ENCODE measurements at regions not wholly inside any gene's neighbourhood (a gene's known extent, or its start where the extent isn't known, plus 50 kb on each side); places are given as distances from the start of the nearest gene placed in this dataset.

DNA sequence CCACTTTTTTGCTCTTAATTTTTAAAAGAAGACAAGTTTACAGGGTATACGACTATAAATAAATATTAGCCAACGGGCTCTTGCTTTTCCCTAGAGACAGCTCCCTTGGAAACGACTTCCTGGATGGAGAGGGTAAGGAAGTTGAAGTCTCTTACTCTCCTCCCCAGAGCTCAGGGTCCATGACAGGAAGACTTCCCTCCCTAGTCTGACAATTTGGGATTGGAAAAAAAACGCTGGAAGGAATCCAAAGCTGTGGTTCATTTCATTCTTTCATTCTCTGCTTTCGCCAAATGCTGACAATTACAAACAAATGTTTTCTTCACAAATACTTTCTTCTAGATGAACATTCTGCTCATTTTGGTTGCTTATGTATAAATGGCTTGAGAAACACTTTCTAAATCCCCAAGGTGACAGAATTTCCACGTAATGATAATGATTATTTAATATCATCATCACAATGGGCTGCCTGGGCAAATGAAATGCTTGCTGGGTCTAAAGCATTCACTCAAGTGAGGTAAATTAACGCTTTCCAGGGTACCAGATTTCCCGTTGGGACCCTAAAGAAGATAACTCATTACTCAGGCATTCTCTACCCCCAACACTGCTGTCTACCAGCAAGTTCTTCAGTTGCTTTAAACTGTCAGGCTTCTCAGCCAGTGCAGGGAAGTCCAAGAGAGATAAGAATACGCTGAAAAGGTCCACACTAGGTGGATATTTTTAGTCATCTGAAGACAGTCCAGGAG is 139.8 kb upstream of the SLC30A5 start:
- H3K36me3 ChIP-seq (ENCODE audit: control insufficient read depth, low read length), result no peaks in the 10 kb centered on the region
- no peaks in the 10 kb centered on the region for H3K27me3 ChIP-seq (ENCODE audit: control insufficient read depth, low read length)
- no peaks in the 10 kb centered on the region for H4K20me1 ChIP-seq (ENCODE audit: control insufficient read depth, insufficient read depth, low read depth, low read length)
- no peak overlapping the region for H3K27ac ChIP-seq (ENCODE audit: low read depth, low read length)
- H3K9me2 ChIP-seq (replicated peaks; ENCODE audit: control insufficient read depth, low read length), result no peaks in the 10 kb centered on the region; the same call in 1 of the 2 replicates
- no peaks in the 10 kb centered on the region for H3K9me3 ChIP-seq (ENCODE audit: control insufficient read depth, insufficient read depth, low read length)
- TF ChIP-seq, protein P1, sequence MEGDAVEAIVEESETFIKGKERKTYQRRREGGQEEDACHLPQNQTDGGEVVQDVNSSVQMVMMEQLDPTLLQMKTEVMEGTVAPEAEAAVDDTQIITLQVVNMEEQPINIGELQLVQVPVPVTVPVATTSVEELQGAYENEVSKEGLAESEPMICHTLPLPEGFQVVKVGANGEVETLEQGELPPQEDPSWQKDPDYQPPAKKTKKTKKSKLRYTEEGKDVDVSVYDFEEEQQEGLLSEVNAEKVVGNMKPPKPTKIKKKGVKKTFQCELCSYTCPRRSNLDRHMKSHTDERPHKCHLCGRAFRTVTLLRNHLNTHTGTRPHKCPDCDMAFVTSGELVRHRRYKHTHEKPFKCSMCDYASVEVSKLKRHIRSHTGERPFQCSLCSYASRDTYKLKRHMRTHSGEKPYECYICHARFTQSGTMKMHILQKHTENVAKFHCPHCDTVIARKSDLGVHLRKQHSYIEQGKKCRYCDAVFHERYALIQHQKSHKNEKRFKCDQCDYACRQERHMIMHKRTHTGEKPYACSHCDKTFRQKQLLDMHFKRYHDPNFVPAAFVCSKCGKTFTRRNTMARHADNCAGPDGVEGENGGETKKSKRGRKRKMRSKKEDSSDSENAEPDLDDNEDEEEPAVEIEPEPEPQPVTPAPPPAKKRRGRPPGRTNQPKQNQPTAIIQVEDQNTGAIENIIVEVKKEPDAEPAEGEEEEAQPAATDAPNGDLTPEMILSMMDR (IDR thresholded peaks at IDR 0.05; ENCODE audit: low read depth, low read length, poor library complexity, severe bottlenecking), result no peak
- TF ChIP-seq EZH2phosphoT487 (IDR thresholded peaks at IDR 0.05; ENCODE audit: borderline replicate concordance, low read length), result no peak
- no peak overlapping the region for H3K4me3 ChIP-seq (ENCODE audit: low read length)
- no peaks in the 10 kb centered on the region for H3K79me2 ChIP-seq (ENCODE audit: control insufficient read depth, low read length)
- H3F3A ChIP-seq (ENCODE audit: control insufficient read depth, insufficient read depth), result no peaks in the 10 kb centered on the region
- 0 out of 2 replicates have a peak, but pooled peaks cover 4% of the 10 kb centered on the region for H3K4me1 ChIP-seq (ENCODE audit: control insufficient read depth, low read length)
- no peak overlapping the region for H3K4me2 ChIP-seq (ENCODE audit: low read length)

DNA sequence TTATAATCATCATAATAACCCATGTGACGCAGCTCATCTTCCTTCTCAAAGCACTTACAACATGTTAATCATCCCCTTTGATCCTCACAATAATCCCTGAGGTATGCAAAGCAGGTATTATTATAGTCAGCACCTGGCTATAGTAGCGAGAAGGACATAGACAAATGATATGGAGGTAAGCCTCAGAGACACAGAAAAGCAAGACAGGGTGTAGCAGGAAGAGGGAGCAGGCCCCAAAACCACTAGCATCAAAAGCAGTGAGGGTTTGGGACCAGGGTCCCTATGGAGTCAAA is 139.2 kb upstream of the SLC30A5 start:
- Histone ChIP-seq H3K9me2 (replicated peaks; ENCODE audit: control insufficient read depth, low read length) (no peaks in the 10 kb centered on the region; the same call in 1 of the 2 replicates), H3K79me2 (ENCODE audit: control insufficient read depth, low read length) (no peaks in the 10 kb centered on the region), H3K36me3 (ENCODE audit: control insufficient read depth, low read length) (no peaks in the 10 kb centered on the region), H3K4me3 (ENCODE audit: low read length) (no peak overlapping the region), H3K27me3 (ENCODE audit: control insufficient read depth, low read length) (no peaks in the 10 kb centered on the region), H3K4me2 (ENCODE audit: low read length) (no peak overlapping the region), H3F3A (ENCODE audit: control insufficient read depth, insufficient read depth) (no peaks in the 10 kb centered on the region), H3K9me3 (ENCODE audit: control insufficient read depth, insufficient read depth, low read length) (no peaks in the 10 kb centered on the region), H3K4me1 (ENCODE audit: control insufficient read depth, low read length) (0 out of 2 replicates have a peak, but pooled peaks cover 4% of the 10 kb centered on the region), H3K27ac (ENCODE audit: low read depth, low read length) (no peak overlapping the region), H4K20me1 (ENCODE audit: control insufficient read depth, insufficient read depth, low read depth, low read length) (no peaks in the 10 kb centered on the region)
- TF ChIP-seq, protein P1 (IDR thresholded peaks at IDR 0.05; ENCODE audit: low read depth, low read length, poor library complexity, severe bottlenecking), result no peak
- TF ChIP-seq EZH2phosphoT487 (IDR thresholded peaks at IDR 0.05; ENCODE audit: borderline replicate concordance, low read length), result no peak

DNA sequence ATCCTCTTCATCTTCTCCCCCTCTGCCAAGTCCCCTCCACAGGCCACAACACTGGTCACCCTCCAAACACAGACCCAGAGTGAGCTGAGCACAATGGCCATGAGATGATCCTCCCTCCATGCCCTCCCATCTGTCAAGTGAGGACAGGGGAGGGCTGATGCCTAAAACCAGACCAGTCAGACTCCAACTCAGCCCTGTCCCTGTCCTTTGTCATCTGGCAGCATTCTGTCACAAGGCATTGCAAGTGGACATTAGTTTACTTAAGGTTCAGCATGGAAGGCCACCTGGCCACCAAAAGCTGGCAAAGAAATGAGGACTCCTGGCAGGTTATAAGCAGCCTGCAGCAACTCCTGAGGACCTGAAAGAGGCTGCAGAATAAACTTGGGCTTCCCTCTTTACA is 136.2 kb upstream of the SLC30A5 start:
- H3K36me3 ChIP-seq (ENCODE audit: control insufficient read depth, low read length), result no peaks in the 10 kb centered on the region
- no peaks in the 10 kb centered on the region for H3K27me3 ChIP-seq (ENCODE audit: control insufficient read depth, low read length)
- H3K4me2 ChIP-seq (ENCODE audit: low read length), result no peak overlapping the region
- no peaks in the 10 kb centered on the region; the same call in 1 of the 2 replicates for H3K9me2 ChIP-seq (replicated peaks; ENCODE audit: control insufficient read depth, low read length)
- 0 out of 2 replicates have a peak, but pooled peaks cover 4% of the 10 kb centered on the region for H3K4me1 ChIP-seq (ENCODE audit: control insufficient read depth, low read length)
- no peak overlapping the region for H3K4me3 ChIP-seq (ENCODE audit: low read length)
- H3F3A ChIP-seq (ENCODE audit: control insufficient read depth, insufficient read depth), result no peaks in the 10 kb centered on the region
- no peak for TF ChIP-seq EZH2phosphoT487 (IDR thresholded peaks at IDR 0.05; ENCODE audit: borderline replicate concordance, low read length)
- TF ChIP-seq, protein P1 (IDR thresholded peaks at IDR 0.05; ENCODE audit: low read depth, low read length, poor library complexity, severe bottlenecking), result no peak
- no peak overlapping the region for H3K27ac ChIP-seq (ENCODE audit: low read depth, low read length)
- H3K9me3 ChIP-seq (ENCODE audit: control insufficient read depth, insufficient read depth, low read length), result no peaks in the 10 kb centered on the region
- no peaks in the 10 kb centered on the region for H3K79me2 ChIP-seq (ENCODE audit: control insufficient read depth, low read length)
- no peaks in the 10 kb centered on the region for H4K20me1 ChIP-seq (ENCODE audit: control insufficient read depth, insufficient read depth, low read depth, low read length)

Measured in DOHH2 (cell line).